ENCODE measurements at regions not wholly inside any gene's neighbourhood (a gene's known extent, or its start where the extent isn't known, plus 50 kb on each side); places are given as distances from the start of the nearest gene placed in this dataset.
"Not testable (repeated sequence)": the region's sequence is repeated elsewhere in the genome, so short reads cannot be mapped to it uniquely, and the experiment has no call there.

- no peak for DNase-seq
Observed at GRCh38 chr12:88313554-88313953, 171.4 kb downstream of the TMTC3 start.

- DNase-seq = no peak
Observed at GRCh38 chr12:88314706-88315105, 172.6 kb downstream of the TMTC3 start.

GRCh38 chr12:88318726-88319125, 176.6 kb downstream of the TMTC3 start:
- no peak for DNase-seq

GRCh38 chr12:88325076-88325815, 183.1 kb downstream of the TMTC3 start:
- no peak for DNase-seq

- DNase-seq = no peak
Observed at GRCh38 chr12:88325816-88326189, 183.7 kb downstream of the TMTC3 start.

- DNase-seq = no peak
Observed at GRCh38 chr12:88327276-88327675, 185.2 kb downstream of the TMTC3 start.

- no peak for DNase-seq
Observed at GRCh38 chr12:88328090-88328489, 186.0 kb downstream of the TMTC3 start.

- no peak for DNase-seq
Observed at GRCh38 chr12:88329833-88330232, 187.7 kb downstream of the TMTC3 start.

GRCh38 chr12:88334271-88334670, 192.2 kb downstream of the TMTC3 start:
- no peak for DNase-seq

GRCh38 chr12:88336076-88336739, 194.1 kb downstream of the TMTC3 start:
- no peak for DNase-seq

- no peak for DNase-seq
Observed at GRCh38 chr12:88338486-88338885, 196.4 kb downstream of the TMTC3 start.

- no peak for DNase-seq
Observed at GRCh38 chr12:88339254-88339949, 197.3 kb downstream of the TMTC3 start.

GRCh38 chr12:88339966-88340365, 197.9 kb downstream of the TMTC3 start:
- DNase-seq = no peak

- no peak for DNase-seq
Observed at GRCh38 chr12:88342251-88342806, 200.2 kb downstream of the TMTC3 start.

GRCh38 chr12:88351146-88351545, 209.0 kb downstream of the TMTC3 start:
- no peak for DNase-seq

GRCh38 chr12:88354691-88355090, 212.6 kb downstream of the TMTC3 start:
- DNase-seq = no peak

- no peak for DNase-seq
Observed at GRCh38 chr12:88360343-88360742, 218.2 kb downstream of the TMTC3 start.

- no peak for DNase-seq
Observed at GRCh38 chr12:88361493-88361892, 218.8 kb downstream of the KITLG start.

- no peak for DNase-seq
Observed at GRCh38 chr12:88362439-88362838, 217.8 kb downstream of the KITLG start.

GRCh38 chr12:88365403-88365802, 214.9 kb downstream of the KITLG start:
- no peak for DNase-seq

- no peak for DNase-seq
Observed at GRCh38 chr12:88366101-88366500, 214.2 kb downstream of the KITLG start.

- DNase-seq = no peak
Observed at GRCh38 chr12:88367231-88367630, 213.0 kb downstream of the KITLG start.

- not testable (repeated sequence) for DNase-seq
Observed at GRCh38 chr12:88368077-88368476, 212.2 kb downstream of the KITLG start.
